ENCODE measurements at regions not wholly inside any gene's neighbourhood (a gene's known extent, or its start where the extent isn't known, plus 50 kb on each side); places are given as distances from the start of the nearest gene placed in this dataset.
"Not testable (repeated sequence)": the region's sequence is repeated elsewhere in the genome, so short reads cannot be mapped to it uniquely, and the experiment has no call there.

DNA sequence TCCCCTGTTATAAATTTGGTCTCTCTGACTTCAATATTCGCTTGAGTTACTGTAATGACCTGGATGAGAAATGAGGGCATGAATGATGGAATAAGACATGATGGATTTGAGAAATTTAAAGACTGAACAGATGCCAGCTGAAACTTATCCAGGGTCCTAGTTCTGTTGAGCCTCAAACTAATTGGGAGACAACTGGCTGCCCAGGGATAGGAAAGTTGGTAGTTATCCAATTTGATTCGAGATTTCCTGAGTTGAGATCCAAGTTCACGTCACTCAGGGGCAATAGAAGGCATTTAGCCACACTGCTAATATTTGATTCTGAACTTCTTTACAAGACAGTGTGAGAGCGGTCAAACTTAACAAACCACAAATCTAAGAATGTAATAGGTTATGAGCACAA, 159.0 kb upstream of the CXCL13 start:
- no peak for DNase-seq (ENCODE audit: low read depth)

DNA sequence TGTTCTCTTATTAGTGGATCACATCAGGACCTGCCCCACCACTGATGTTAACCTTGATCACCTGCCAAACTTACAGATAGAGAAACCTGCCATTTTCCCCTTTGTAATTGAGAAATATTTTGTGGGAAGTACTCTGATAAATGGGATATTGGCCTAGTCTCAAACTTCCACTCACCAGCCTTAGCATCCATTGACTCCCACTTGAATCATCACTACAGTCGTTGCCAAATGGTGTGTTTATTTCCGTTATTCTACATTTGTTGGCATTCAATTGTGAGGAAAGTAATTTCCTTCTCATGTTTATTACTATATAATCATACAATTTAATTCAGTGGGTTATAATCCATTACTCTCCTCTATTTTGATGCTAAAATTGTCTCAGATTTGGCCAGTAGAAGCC, 156.4 kb upstream of the CXCL13 start:
- DNase-seq (ENCODE audit: low read depth): no peak

DNA sequence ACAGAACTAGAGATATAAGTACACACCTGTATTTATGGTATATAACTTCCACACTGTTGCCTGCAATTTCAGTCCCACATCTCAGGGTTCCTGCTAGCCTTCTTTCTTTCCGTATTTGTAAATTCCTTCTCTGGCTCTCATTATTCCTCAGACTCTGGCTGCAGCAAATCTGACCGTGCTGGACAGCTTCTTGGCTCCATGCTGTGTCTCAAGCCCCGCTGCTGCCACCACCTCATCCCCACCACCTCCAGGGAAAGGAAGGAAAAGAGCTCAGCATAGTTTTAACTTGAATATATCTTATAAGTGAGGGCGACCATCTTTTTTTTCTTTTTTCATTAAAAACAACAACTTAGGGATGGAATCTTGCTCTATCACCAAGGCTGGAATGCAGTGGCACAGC, 155.6 kb upstream of the CXCL13 start:
- DNase-seq (ENCODE audit: low read depth): no peak

DNA sequence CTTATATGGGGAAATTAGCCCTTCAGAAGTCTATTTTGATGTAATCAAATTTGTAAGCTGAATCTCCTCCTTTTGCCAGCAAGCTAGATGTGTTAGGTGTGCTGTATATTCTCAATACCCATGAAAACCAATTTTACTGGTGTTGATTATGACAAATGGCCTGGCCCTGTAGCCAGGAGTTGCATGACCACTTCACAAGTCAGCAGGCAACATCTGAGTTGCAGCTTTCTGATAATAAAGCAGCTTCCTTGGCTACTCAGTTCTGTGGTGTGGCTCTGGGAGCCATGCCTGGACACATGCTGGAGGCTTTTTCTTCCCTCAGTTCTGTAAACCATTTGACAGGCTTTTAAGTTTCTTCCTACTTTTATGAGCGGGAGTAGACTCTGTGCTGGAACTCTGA, 154.1 kb upstream of the CXCL13 start:
- no peak for DNase-seq (ENCODE audit: low read depth)

DNA sequence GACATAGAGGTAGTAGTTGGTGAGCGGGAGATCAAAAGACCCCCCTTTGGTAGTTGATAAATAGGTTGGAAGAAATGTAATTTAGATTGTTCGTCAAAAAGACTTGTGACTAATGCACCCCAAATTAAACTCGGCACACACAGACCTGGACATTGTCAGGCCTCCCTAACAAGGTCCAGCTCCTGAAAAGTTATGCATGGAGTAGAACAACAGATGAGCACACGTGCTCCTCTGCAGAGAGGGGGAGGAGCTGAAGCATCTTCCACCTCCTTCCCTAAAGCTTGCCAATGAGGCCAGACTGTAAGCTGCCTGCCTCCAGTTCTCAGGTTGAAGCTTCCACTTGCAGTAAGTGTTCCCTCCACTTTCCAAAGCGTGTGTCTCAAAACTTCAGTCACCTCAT, 153.5 kb upstream of the CXCL13 start:
- DNase-seq (ENCODE audit: low read depth): not testable (repeated sequence)

DNA sequence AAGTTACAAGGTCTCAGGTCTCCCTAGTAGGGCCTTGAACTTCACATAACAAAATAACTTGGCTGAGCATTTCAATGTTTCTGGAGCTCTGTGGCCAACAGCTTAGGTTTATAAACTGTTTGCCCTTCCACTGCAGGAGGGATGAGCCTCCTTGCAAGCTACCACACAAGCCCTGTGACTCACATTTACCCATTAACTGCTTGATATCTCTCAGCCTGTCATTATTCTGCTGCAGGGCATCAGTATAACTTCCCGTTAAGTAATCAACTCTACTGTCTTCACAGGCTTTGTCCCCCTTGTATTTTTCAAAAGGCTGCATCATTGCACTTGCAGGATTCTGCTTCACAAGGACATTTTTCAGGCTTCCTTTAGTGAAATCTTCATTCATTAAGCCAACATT, 151.7 kb upstream of the CXCL13 start:
- DNase-seq (ENCODE audit: low read depth): no peak

DNA sequence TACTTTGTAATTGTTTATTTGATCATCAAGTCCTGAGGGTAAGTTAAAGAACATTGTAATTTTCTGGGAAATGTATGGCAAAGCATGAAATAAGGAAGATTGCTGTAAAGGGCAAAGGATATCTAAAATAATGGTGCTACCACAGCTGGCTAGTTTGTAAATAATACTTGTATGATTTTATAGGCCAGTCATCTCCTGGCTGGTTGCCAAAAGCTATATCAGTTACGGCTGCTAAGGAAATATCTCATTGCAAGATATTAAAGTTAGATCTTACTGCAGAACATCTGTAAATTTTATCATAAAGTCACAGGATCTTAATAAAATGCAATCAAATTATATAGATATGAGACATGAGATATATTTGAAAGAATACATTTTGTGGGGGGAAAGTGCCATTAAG, 150.8 kb upstream of the CXCL13 start:
- no peak for DNase-seq (ENCODE audit: low read depth)

DNA sequence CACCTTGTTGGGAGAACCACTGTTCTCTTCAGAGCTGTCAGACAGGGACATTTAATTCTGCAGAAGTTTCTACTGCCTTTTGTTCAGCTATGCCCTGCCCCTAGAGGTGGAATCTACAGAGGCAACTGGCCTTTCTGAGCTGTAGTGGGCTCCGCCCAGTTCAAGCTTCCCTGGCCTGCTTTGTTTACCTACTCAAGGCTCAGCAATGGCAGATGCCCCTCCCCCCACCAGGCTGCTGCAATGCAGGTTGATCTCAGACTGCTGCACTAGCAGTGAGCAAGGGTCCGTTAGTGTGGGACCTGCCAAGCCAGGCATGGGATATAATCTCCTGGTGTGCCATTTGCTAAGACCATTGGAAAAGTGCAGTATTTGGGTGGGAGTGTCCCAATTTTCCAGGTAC, 141.5 kb upstream of the CXCL13 start:
- DNase-seq (ENCODE audit: low read depth): not testable (repeated sequence)

DNA sequence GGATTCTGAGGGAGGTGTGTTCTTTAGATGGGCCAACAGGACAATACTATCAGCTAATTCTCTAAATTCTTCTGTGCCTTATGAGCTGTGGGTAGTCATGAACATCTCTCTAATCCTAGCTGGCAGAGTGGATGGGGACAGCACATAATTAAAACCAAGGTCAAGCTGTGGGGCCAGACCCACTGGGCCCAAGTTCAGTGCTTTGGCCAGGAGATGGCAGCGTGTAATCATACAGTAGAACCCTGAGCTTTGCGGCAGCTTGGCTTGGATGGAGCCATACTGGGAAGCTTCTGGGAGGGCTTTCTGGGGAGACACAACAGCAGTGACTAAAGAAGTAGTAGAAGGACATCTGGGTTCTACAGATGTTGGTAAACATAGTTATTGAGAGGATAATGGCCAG, 140.3 kb upstream of the CXCL13 start:
- no peak for DNase-seq (ENCODE audit: low read depth)

DNA sequence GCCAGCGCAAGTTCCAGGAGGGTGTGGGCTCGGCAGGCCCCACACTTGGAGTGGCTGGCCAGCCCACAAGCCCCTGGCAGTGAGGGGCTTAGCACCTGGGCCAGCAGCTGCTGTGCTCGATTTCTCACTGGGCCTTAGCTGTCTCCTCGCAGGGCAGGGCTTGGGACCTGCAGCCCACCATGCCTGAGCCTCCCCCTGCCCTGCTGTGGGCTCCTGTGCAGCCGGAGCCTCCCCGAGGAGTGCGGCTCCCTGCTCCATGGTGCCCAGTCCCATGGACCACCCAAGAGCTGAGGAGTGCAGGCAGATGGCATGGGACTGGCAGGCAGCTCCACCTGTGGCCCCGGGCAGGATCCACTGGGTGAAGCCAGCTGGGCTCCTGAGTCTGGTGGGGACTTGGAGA, 139.2 kb upstream of the CXCL13 start:
- DNase-seq (ENCODE audit: low read depth): no peak

DNA sequence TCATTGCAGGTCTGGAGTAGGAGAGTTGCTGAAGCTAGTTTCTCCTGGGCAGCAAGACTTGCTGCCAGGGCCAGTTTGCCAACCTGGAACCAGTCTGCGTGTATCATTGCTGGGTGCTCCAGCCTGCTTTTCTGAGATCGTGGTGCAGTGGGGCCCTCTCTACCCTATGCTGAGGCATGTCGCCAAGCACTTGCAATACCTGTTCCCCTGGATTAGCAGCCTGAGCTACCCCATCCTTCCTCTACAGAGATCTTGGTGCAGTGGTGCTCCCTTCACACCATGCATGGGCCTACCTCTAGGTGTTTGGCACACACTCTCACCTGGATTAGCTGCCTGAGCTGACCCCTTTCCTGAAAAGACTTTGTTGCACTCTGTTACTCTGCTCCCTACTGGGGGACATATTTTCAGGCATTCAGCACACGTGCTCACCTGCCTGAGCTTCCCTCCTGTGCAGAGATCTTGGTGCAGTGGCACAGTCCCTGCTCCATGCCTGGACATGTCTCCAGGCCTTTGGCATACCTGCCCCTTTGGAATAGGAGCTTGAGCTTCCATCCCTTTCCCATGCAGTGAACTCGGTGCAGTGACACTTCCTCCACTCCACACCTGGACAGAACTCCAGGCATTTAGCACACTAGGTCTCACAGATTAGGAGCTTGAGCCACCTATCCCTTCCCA, 133.7 kb upstream of the CXCL13 start:
- DNase-seq (ENCODE audit: low read depth): no peak

DNA sequence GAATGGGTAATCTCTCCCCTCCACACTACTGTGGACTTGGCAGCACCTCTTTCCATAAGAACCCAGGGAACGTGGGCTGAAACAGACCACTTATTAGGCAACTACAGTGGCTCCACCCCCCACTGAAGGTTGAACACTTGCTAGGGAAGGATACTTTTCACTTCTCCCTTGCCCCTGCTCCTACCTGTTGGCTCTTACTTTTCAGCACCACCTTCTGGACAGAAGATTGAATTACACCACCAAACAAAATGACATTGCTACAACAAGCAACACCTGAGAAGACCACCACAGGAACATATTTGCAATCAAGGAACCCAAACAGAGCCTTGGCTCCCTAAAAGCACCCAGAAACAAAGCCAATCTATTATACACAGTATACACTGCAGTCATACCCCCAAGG, 132.1 kb upstream of the CXCL13 start:
- DNase-seq (ENCODE audit: low read depth): no peak

DNA sequence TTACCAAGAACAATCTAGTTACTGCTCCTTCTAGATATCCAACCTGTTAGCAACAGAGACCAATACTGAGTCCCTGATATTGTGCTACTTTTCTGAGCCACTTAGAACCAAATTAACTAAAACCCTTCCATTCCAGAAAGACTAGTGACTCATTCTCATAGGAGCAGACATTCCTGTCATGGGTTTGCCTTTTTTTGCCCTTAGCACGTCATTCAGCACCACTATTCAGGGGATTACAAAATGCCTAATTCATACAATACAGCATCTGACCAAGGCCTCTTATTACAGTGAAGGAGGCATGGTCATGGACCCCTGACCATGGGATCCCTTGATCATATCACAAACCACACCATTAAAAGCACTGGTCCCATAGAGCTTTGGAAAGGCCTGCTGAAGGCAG, 123.8 kb upstream of the CXCL13 start:
- no peak for DNase-seq (ENCODE audit: low read depth)

DNA sequence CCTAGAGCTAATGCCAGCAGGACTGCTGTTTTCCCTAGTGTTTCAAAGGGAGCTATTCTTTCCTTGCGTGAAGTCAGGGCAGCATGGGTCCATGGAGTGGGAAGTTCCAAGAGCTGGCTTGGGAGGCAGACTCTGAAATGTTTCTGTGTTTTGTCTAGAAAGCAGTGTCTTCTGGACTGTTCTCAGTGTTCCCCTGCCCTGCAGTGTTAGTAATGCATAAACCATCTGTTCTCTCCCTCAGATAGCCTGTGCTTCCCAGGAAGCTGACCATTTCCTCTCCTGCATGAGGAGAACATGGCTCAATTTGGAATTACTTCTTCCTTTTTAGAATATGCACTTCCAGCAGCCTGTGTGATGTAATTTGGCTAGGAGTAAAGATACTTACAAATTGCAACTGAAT, 116.7 kb upstream of the CXCL13 start:
- DNase-seq (ENCODE audit: low read depth): no peak

DNA sequence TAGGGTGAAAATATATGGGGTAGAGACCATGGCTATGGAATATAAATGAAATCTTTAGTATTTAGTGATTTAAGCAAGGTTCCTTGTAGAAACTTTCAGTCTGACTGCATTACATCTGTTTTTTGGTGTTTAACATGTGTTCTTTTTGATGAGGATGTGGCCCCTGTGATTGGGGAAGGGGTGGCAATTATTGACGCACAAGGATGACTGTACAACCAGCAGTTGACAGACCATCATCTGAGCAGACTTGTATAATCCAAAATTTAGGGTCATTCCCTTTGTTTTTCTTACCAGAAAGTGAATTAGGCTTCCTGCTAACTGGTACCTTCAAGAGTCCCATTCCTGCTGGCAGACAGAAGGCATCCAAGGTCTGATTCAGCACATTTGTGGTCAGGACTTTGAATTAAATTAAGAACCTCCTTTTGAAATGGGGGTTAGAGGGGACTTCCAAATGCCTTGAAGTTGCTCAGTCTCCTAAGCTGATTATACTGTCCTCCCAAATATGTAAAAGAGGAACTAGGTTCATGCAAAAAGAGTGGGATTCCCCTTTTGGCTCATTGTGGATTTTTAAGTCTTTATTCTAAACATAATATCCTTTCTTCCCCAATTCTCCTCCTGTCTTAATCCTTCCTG, 112.4 kb upstream of the CXCL13 start:
- no peak for DNase-seq (ENCODE audit: low read depth)

DNA sequence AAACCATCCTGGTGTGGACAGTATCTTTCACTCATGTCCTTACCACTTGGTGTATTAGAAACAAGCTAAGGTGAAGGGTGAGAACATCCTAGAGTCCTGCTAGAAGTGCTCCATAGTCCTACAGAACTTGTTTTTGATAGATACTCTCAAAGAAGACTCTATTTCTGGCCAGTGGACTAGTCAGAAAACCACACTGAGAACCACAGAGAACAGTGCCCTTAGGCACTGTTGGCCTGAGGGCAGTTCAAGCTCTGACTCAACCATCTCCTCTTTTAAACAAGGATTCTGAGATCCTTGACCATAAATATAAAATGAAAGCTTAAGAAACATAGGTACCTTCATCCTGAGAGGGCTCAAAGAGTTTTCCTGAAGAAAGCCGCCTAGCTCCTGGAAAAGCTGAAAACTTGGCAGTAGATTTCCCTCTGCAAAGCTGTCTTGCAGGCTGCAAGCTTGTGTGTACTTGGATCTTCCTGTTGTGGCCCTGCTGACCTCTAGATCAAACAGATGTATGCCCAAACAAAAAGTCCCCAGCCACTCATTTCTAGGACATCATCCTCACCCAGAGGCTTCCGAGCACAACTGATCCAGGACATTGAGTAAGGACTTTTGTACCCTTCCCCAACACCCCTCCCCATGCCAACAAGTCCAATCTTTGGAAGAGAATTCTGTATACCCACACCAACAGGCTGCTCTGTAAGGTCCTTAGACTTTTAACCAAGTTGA, 111.6 kb upstream of the CXCL13 start:
- no peak for DNase-seq (ENCODE audit: low read depth)

DNA sequence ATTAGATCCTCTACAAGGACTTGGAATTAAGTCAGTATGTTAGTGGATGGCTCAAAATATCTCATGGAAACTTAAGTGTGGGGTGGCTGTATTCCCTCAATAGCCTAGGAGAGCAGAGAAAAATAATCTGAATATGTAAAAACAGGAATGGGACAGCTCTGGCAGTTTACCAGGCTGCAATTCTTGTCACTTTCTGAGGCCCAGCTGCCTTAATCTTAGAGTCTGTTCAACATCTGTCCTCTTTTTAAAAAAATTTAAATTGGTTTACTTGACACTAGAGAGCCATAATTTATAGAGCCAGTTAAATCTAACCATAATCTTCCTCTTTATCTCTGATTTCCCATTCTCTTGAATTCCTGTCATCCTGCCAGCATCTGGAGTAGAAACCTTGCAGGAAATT, 109.2 kb upstream of the CXCL13 start:
- no peak for DNase-seq (ENCODE audit: low read depth)

DNA sequence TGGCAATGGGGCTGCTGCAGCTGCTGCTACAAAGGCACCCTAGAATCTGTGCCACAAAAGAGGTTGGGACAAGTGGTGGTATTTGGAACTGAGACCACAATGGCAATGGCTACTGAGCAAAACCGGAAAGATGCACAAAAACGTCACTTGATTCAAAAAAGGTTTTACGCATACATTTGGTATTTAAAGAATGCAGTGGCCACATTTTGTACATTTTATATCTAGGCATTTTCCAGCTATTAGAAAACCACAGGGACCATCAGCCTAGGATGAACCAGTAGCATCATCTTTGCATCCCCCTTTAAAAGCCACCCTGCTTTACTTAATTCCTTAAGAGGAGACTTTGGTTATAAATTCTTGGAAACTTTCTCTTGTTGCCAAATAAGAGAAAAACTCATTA, 104.8 kb upstream of the CXCL13 start:
- no peak for DNase-seq (ENCODE audit: low read depth)

DNA sequence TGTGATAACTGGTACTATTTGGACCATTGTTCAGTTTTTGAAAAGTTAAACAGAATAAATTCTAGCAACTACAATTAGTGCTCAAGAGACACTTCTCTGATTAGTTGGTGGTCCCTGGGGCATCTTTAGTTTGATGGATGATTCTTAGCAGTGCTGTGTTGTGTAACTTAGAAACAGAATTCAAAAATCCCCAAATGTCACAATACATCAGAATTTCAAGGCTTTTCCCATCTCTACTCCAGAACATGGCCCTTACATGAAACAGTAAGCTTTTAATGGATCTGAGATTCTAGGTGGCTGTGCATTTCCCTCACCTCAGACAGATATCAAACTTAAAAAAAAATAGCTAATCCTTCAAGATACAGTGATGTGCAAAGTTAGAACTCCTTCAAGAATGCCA, 104.4 kb upstream of the CXCL13 start:
- no peak for DNase-seq (ENCODE audit: low read depth)

DNA sequence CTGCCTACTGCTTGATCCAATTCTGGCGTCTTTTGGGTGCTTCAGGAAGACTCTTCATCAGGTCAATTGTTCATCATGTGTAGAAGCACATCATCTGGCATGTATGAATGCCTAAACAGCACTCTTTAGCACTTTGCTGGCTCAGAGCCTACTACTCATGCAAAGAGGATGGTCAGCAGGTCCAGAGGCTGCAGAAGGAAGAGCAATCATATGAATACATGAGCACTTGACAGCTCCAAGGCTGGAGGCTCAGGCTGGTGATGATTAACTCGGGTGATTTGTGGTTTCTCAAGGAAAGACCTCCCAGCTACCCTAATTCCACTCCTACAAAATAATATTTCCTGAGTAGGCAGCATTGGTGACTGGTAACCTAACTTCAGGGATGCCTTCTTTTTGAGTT, 103.8 kb upstream of the CXCL13 start:
- no peak for DNase-seq (ENCODE audit: low read depth)

DNA sequence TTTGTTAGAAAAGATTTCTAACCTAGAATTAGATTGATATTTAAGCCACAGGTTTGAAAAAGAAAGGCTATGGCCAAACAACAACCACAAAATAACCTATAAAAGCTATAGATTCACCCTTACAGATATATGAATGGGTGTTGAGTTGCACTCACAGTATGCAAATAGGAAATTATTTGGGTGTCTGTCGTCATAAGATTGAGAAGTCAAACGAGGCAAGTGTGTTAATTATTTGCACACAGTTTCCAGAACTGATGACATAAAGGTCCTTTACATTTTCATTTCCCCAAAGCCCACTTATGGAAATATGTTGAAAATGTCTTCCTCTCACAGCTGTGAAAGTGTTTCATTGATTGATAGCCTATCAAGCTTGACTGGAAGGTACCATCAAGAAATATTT, 101.2 kb upstream of the CXCL13 start:
- no peak for DNase-seq (ENCODE audit: low read depth)

DNA sequence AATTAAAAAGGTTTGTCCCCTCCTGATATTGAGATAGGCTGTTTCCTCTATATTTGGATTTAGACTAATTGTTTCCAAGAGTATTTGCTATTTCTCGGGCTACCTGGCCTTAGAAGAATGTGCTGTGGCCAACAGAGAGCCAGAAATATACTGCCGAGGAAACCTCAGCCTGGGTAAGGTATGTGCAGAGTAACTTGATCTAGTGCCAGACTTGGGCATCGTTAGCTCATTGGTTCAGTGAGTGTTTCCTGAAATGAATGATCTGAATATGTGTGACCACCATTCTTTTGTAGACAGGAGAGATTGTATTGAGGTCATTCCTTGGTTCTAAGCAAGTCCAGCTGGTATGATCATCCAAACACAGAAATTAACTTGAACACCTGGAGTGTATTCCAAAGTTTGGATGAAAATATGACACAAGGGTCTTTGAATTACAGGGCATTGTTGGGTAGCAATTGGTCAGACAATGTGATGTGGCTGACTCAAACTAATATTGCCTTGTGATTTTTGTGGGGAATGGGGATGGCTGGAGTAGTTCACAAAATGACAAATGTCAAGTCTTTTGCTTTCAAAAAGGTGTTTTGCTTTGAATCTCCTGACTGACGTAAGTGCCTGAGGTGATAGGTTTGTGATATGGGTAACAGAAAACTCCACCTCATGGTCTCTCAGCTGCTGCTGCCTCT, 100.2 kb upstream of the CXCL13 start:
- DNase-seq (ENCODE audit: low read depth): no peak

DNA sequence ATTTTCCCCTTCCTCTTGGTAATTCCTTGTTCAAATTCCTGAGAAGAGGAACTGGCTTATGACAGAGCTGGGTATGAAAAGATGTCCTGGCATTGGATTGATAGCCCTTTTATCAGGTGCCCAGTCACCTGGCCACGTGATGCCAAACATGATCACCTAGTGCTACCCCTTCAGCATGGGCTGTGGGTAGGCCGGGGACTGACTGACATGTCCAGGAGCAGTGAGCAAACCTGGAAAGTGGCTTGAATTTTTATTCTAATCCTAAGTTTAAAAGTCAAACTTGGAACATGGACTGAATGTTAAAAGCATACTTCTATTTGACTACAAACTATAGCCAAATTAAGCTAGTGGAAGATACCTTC, 99.7 kb upstream of the CXCL13 start:
- DNase-seq (ENCODE audit: low read depth): no peak
